Stimulated activated CD4-positive, alpha-beta T cell treated with anti-CD3 and anti-CD28 coated beads, TNF-alpha, amount 100 ng/mL, for 24 hours (primary cell): ENCODE measurements at regions not wholly inside any gene's neighbourhood (a gene's known extent, or its start where the extent isn't known, plus 50 kb on each side); places are given as distances from the start of the nearest gene placed in this dataset.
"Not testable (repeated sequence)": the region's sequence is repeated elsewhere in the genome, so short reads cannot be mapped to it uniquely, and the experiment has no call there.

Source experiments
- DNase-seq, 3 experiments: peaks; one replicate each; pipeline ENCODE4 v3.0.0-alpha.2; 2020; ENCODE audit warnings: low read depth in 3 of 3

- DNase-seq, result no peak
These were observed 128.9 kb downstream of the TMEM200A start for GRCh38 chr6:130494729-130495128.

DNA sequence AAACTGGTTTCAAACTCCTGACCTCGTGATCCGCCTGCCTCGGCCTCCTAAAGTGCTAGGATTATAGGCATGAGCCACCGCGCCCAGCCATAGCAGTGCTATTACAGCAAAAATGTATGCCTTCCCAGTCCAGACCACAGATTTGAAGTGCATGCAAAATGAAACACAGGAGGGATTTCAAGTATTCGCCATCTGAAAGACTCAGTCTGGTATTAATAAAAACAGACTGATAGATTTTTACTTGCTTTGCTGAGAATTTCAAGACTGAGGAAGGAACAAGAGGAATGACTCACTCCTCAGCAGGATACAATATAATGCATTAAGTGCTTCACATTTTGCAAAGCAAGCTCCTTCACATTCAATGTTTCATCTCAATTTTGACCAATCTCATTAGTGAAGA, 134.9 kb downstream of the TMEM200A start:
- DNase-seq, result no peak

- no peak for DNase-seq
These were observed 137.3 kb downstream of the TMEM200A start for GRCh38 chr6:130503146-130503545.

- DNase-seq, result no peak
These were observed 140.2 kb downstream of the TMEM200A start for GRCh38 chr6:130505808-130506598.

GRCh38 chr6:130507005-130507665, 141.3 kb downstream of the TMEM200A start:
- not testable (repeated sequence) for DNase-seq

DNA sequence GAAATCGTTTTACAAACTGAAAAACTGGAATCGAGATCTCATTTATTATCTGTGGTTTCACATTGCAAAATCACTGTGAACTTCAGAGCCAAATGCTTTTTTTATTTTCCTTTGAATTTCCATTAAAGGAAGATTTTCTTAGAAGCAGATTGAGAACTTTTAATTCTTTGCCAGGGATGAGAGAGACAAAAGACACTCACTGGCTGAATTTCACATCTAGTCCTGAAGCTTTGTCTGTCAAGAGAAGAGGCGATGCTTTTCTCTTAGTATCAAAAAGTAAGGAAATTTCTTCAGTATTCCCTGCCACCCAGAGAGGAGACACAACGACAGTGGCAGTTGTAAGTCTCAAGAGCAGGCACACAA, 141.8 kb downstream of the TMEM200A start:
- DNase-seq, result no peak

DNA sequence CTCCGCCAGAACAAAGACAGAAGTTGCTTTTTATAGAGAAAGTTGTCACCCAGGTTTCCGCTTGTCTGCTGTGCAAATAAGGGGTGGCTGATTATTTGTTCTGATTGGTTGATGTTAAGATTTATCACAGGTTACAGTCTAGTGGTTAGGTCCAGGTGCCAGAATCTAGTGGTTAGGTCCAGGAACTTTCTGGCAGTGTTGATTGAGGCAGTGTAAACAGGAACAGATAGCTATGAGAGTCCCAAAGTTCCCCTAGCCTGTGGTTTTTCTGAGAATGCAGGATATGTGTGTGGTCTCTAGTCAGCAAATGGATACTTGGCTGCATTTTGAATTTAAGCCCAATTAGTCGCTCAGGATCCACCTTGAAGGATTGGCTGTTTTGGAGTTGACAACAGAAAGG, 148.0 kb downstream of the TMEM200A start:
- peak in 1 of 3 experiments; percentile 11 for DNase-seq

- DNase-seq, result no peak
These were observed 148.9 kb downstream of the TMEM200A start for GRCh38 chr6:130514712-130515111.

DNA sequence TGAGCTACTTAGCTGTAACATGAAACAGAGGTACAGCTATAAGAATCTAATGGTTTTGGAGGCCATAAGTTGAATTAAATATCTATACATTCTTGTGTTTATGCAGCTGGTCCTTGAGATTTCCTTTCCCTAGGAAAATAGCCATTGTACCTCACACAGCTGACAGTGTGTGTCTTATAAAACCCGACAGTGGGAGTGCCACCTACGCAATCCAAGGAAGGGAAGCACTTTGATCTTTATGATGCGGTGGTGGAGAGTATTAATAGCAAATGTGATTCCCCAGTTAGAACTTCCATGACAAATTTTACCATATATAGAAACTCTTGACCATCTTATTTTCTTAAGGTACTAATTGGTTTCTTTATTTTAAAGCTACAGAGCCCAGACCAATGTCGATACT, 149.5 kb downstream of the TMEM200A start:
- DNase-seq, result no peak

DNA sequence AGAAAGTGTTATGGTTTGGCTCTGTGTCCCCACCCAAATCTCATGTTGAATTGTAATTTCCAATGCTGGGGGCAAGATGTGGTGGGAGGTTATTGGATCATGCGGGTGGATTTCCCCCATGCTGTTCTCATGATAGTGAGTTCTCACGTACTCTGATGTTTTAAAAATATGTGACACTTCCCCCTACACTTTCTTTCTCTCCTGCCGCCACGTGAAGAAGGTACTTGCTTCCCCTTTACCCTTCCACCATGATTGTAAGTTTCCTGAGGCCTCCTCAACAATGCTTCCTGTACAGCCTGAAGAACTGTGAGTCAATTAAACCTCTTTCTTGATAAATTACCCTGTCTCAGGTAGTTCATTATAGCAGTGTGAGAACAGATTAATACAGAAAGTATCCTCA, 150.8 kb downstream of the TMEM200A start:
- DNase-seq, result no peak

DNA sequence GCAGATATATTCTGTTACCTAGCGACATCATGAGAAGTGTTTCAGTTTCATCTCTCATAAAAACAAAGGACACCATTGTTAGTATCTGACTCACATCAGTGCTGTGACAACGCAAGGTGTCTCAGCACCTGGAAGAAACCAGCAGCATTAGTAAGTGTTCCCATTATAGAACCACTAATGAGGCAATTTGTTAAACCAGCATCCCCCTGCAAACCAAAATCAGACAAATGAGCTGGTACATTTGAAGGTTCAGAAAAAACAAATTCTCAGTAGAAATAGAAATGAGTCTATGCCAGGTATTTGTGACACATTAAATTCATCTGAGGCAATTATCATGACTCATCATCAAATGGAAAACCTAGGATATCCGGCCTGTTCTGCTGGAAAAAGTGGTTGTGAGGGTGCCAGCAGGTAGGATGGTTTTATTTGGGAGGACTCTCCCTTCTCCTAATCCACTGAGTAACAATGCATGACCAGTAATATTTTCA, 151.7 kb downstream of the TMEM200A start:
- DNase-seq, result no peak

GRCh38 chr6:130518588-130518987, 152.8 kb downstream of the TMEM200A start:
- DNase-seq, result no peak

DNA sequence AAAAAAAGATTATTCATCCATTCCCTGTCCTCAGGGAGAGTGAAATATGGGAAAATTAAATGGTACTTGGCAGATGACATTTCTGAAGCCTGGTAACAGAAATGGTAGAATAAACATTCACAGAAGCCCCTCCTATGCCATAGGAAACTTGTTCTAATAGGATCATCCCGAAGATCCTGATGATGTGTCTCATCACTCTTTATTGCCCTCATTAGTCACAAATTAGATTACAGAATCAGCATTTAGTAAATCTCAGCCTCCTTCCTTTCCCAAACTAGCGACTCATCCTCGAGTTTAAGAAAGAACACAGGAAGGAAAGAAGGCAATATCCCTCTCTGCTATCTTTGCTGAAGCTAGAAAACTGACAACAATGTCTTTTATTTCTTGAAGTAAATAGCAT, 154.4 kb downstream of the TMEM200A start:
- no peak for DNase-seq

DNA sequence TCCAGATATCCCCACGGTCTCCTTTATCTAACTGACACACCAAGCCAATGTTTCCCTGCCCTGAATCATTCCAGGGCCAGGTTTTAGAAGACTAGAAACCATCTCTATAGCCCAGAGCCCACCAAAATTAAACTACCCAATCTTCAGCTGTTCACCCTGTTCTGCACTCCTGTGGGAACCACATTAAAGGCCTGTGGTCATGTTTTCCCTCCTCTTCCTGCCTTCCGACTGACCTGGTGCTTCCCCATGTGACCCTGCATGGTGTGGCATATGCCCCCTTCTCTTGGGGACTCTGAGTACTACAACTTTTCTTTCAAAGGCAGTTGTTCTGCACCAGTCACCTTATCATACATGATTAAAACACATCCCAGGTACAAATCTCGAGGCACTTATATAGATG, 155.0 kb downstream of the TMEM200A start:
- DNase-seq, result no peak

DNA sequence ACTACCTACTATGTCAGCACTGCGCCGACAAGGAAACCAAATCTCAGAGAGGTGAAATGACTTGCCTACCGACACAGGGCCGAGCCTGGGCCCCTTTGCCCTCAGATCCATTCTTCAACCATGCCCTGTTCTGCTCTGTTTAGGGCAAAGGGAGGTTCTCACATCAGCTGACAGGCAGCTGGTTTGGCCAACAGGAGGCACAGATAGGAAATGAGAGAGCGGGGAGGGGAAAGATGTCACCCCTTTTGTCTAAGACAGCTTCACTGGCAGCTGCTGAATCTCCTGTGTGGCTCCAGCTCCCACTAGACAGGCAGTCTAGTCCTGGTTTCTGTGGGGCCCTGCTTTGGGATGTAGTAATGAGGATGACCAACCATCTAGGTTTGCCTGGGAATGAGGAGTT, 158.7 kb downstream of the TMEM200A start:
- no peak for DNase-seq

- DNase-seq, result no peak
These were observed 159.6 kb downstream of the TMEM200A start for GRCh38 chr6:130525408-130525807.

GRCh38 chr6:130526466-130526865, 160.6 kb downstream of the TMEM200A start:
- no peak for DNase-seq

DNA sequence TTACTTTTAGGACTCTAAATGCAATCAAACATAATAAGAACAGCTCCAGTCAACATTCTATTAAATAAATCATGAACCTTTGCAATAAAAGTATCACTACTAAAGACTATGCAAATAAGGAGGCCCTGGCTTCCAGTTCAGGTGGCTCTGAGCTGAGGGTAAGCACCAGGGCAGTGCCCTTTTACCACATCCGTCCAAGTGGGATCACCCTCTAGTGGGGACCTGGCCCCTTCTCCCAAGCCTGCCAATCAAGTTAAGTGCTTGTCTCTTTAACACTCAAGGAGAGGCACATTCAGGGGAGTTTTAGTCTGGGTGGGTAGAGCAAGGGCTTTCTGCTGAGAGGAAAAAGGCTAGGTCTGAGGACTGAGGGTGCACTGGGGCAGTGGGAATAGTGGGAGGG, 161.4 kb downstream of the TMEM200A start:
- no peak for DNase-seq

DNA sequence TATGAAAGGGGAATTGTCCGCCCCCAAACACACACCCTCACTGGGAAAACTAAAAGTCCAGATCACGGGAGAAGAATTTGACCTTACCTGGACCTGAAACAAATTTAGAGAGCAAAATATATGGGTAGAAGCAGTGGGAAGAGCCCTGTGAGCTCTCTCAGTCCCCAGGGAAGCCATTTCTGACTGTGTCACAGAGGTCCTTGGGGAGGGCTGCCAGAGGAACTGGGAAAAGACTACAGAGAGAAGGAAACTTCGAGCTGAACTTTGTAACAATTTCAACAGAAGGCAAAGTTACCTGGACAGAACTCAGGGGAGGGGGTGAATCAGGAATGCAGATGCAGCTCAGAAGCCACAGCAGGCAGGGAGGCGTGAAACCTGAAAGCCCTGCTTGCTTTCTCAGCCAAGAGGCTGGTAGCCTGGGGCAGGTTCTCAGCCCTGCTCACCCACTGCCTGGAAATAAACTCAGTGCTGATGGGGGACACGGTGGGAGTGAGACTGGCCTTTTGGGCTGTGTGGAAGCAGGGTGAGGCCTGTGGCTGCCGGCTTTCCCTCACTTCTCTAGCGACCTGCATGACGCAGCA, 163.8 kb downstream of the TMEM200A start:
- DNase-seq, result no peak

DNA sequence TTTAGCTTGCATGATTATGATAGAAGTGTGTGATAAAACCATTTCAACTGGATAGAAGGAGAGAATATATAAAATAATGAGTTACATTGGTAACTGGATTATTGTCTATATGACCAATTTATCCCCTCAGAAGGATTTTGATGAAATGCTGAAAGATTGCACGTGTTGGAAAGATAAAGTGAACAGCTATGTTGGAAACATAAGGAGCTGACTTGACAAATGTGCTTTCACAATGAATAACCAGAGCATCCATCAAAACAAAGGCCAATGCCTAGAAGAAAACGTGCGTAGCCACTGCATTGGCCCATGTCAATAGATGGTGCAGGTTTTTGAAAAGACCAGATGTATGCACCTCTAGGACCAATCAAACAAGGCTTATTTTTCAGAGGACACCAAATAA, 168.8 kb downstream of the TMEM200A start:
- DNase-seq, result no peak

DNA sequence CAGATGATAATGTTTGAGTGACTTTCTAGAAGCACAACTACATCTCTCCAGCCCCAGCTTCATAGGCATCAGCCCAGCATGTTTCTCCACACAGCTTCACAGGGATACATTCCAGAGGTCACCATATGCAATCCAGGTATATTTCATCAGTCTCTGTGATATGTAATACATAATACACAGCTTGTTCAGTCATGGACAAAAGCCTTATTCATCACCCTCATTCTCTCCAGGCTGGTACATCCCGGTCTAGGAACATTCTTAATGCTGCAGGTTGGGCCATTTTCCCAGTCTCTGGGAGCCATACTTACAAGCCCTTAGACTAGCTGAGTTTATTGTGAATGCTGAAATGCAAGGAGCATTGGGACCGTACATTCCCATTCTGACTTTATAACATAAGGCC, 169.4 kb downstream of the TMEM200A start:
- DNase-seq, result no peak

GRCh38 chr6:130537447-130537846, 171.6 kb downstream of the TMEM200A start:
- no peak for DNase-seq

DNA sequence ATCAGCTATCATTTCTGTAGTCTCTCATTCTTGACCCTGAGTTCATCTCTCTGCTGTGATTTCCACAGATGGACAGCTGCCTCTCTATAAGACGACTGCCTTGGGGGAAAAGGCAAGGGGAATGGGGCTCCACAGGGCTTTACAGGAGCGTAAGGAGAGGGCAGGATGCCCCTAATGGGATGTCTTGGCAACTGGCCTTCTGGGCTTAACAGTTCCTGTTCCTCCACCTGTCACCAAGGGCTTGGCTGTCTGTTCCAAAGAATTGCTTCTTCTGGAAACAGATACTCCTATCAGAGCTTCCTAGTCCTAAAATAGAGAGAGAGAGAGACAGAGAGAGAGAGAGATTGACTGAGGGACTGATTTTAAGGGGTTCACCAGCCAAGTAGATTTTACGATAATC, 181.9 kb downstream of the TMEM200A start:
- DNase-seq, result no peak
